ENCODE measurements at regions not wholly inside any gene's neighbourhood (a gene's known extent, or its start where the extent isn't known, plus 50 kb on each side); places are given as distances from the start of the nearest gene placed in this dataset.

GRCh38 chr18:10284540-10285282, 169.7 kb upstream of the APCDD1 start:
- no peaks in the 10 kb centered on the region for H3K36me3 ChIP-seq (ENCODE audit: control insufficient read depth, insufficient read depth, low read length)
- H3K9ac ChIP-seq (ENCODE audit: low read length) = no peak overlapping the region
- H3K27ac ChIP-seq (ENCODE audit: low read depth, low read length) = no peak overlapping the region
- no peak overlapping the region for H3K4me3 ChIP-seq (ENCODE audit: low read depth, low read length)
- H3K9me3 ChIP-seq (ENCODE audit: control insufficient read depth, insufficient read depth, low read depth, low read length) = peaks cover 15% of the 10 kb centered on the region
- no peaks in the 10 kb centered on the region for H3K27me3 ChIP-seq (ENCODE audit: control insufficient read depth, insufficient read depth, low read length)
- peaks cover 7% of the 10 kb centered on the region; the same call in 1 of the 2 replicates for H3K4me1 ChIP-seq (ENCODE audit: control insufficient read depth, insufficient read depth, low read length)

GRCh38 chr18:10285283-10285640, 169.2 kb upstream of the APCDD1 start:
- no peak overlapping the region for H3K27ac ChIP-seq (ENCODE audit: low read depth, low read length)
- H3K4me1 ChIP-seq (ENCODE audit: control insufficient read depth, insufficient read depth, low read length) = peaks cover 7% of the 10 kb centered on the region; the same call in 1 of the 2 replicates
- no peaks in the 10 kb centered on the region for H3K27me3 ChIP-seq (ENCODE audit: control insufficient read depth, insufficient read depth, low read length)
- H3K9ac ChIP-seq (ENCODE audit: low read length) = no peak overlapping the region
- H3K4me3 ChIP-seq (ENCODE audit: low read depth, low read length) = no peak overlapping the region
- H3K36me3 ChIP-seq (ENCODE audit: control insufficient read depth, insufficient read depth, low read length) = no peaks in the 10 kb centered on the region
- peaks cover 17% of the 10 kb centered on the region for H3K9me3 ChIP-seq (ENCODE audit: control insufficient read depth, insufficient read depth, low read depth, low read length)

- Histone ChIP-seq H3K27ac (ENCODE audit: low read depth, low read length) (no peak overlapping the region), H3K9ac (ENCODE audit: low read length) (no peak overlapping the region), H3K4me1 (ENCODE audit: control insufficient read depth, insufficient read depth, low read length) (peaks cover 7% of the 10 kb centered on the region; the same call in 1 of the 2 replicates), H3K4me3 (ENCODE audit: low read depth, low read length) (no peak overlapping the region), H3K27me3 (ENCODE audit: control insufficient read depth, insufficient read depth, low read length) (no peaks in the 10 kb centered on the region), H3K36me3 (ENCODE audit: control insufficient read depth, insufficient read depth, low read length) (no peaks in the 10 kb centered on the region), H3K9me3 (ENCODE audit: control insufficient read depth, insufficient read depth, low read depth, low read length) (peaks cover 17% of the 10 kb centered on the region)
Observed at GRCh38 chr18:10286580-10287150, 167.8 kb upstream of the APCDD1 start.

- no peaks in the 10 kb centered on the region for H3K27me3 ChIP-seq (ENCODE audit: control insufficient read depth, insufficient read depth, low read length)
Observed at GRCh38 chr18:10289251-10289650, 165.2 kb upstream of the APCDD1 start.

GRCh38 chr18:10289951-10290637, 164.3 kb upstream of the APCDD1 start:
- Histone ChIP-seq H3K9ac (ENCODE audit: low read length) (no peak overlapping the region), H3K27me3 (ENCODE audit: control insufficient read depth, insufficient read depth, low read length) (no peaks in the 10 kb centered on the region), H3K4me3 (ENCODE audit: low read depth, low read length) (no peak overlapping the region), H3K27ac (ENCODE audit: low read depth, low read length) (no peak overlapping the region), H3K4me1 (ENCODE audit: control insufficient read depth, insufficient read depth, low read length) (peaks cover 7% of the 10 kb centered on the region; the same call in 1 of the 2 replicates), H3K36me3 (ENCODE audit: control insufficient read depth, insufficient read depth, low read length) (no peaks in the 10 kb centered on the region), H3K9me3 (ENCODE audit: control insufficient read depth, insufficient read depth, low read depth, low read length) (peaks cover 17% of the 10 kb centered on the region)

More at GRCh38 chr18:10289251-10289650, 165.2 kb upstream of the APCDD1 start:
- Histone ChIP-seq H3K9me3 (ENCODE audit: control insufficient read depth, insufficient read depth, low read depth, low read length) (peaks cover 17% of the 10 kb centered on the region), H3K36me3 (ENCODE audit: control insufficient read depth, insufficient read depth, low read length) (no peaks in the 10 kb centered on the region), H3K9ac (ENCODE audit: low read length) (no peak overlapping the region), H3K27ac (ENCODE audit: low read depth, low read length) (no peak overlapping the region), H3K4me1 (ENCODE audit: control insufficient read depth, insufficient read depth, low read length) (peaks cover 7% of the 10 kb centered on the region; the same call in 1 of the 2 replicates), H3K4me3 (ENCODE audit: low read depth, low read length) (no peak overlapping the region)

- Histone ChIP-seq H3K4me1 (ENCODE audit: control insufficient read depth, insufficient read depth, low read length) (peaks cover 7% of the 10 kb centered on the region; the same call in 1 of the 2 replicates), H3K36me3 (ENCODE audit: control insufficient read depth, insufficient read depth, low read length) (no peaks in the 10 kb centered on the region), H3K4me3 (ENCODE audit: low read depth, low read length) (no peak overlapping the region), H3K27ac (ENCODE audit: low read depth, low read length) (no peak overlapping the region), H3K27me3 (ENCODE audit: control insufficient read depth, insufficient read depth, low read length) (no peaks in the 10 kb centered on the region), H3K9me3 (ENCODE audit: control insufficient read depth, insufficient read depth, low read depth, low read length) (peaks cover 17% of the 10 kb centered on the region), H3K9ac (ENCODE audit: low read length) (no peak overlapping the region)
Observed at GRCh38 chr18:10290638-10291235, 163.7 kb upstream of the APCDD1 start.

- Histone ChIP-seq H3K9me3 (ENCODE audit: control insufficient read depth, insufficient read depth, low read depth, low read length) (peaks cover 17% of the 10 kb centered on the region), H3K27me3 (ENCODE audit: control insufficient read depth, insufficient read depth, low read length) (no peaks in the 10 kb centered on the region), H3K36me3 (ENCODE audit: control insufficient read depth, insufficient read depth, low read length) (no peaks in the 10 kb centered on the region), H3K9ac (ENCODE audit: low read length) (no peak overlapping the region), H3K4me1 (ENCODE audit: control insufficient read depth, insufficient read depth, low read length) (peaks cover 7% of the 10 kb centered on the region; the same call in 1 of the 2 replicates), H3K4me3 (ENCODE audit: low read depth, low read length) (no peak overlapping the region), H3K27ac (ENCODE audit: low read depth, low read length) (no peak overlapping the region)
Observed at GRCh38 chr18:10291568-10291981, 162.9 kb upstream of the APCDD1 start.

GRCh38 chr18:10293966-10294365, 160.5 kb upstream of the APCDD1 start:
- H3K9ac ChIP-seq (ENCODE audit: low read length) = no peak overlapping the region
- H3K9me3 ChIP-seq (ENCODE audit: control insufficient read depth, insufficient read depth, low read depth, low read length) = peaks cover 10% of the 10 kb centered on the region
- no peaks in the 10 kb centered on the region for H3K27me3 ChIP-seq (ENCODE audit: control insufficient read depth, insufficient read depth, low read length)
- no peak overlapping the region for H3K4me3 ChIP-seq (ENCODE audit: low read depth, low read length)
- peaks cover 3% of the 10 kb centered on the region; the same call in 1 of the 2 replicates for H3K4me1 ChIP-seq (ENCODE audit: control insufficient read depth, insufficient read depth, low read length)
- no peak overlapping the region for H3K27ac ChIP-seq (ENCODE audit: low read depth, low read length)
- H3K36me3 ChIP-seq (ENCODE audit: control insufficient read depth, insufficient read depth, low read length) = no peaks in the 10 kb centered on the region

GRCh38 chr18:10295751-10296150, 158.7 kb upstream of the APCDD1 start:
- no peaks in the 10 kb centered on the region for H3K9me3 ChIP-seq (ENCODE audit: control insufficient read depth, insufficient read depth, low read depth, low read length)
- no peak overlapping the region for H3K4me3 ChIP-seq (ENCODE audit: low read depth, low read length)
- H3K27ac ChIP-seq (ENCODE audit: low read depth, low read length) = no peak overlapping the region
- no peaks in the 10 kb centered on the region for H3K27me3 ChIP-seq (ENCODE audit: control insufficient read depth, insufficient read depth, low read length)
- H3K36me3 ChIP-seq (ENCODE audit: control insufficient read depth, insufficient read depth, low read length) = no peaks in the 10 kb centered on the region
- no peak overlapping the region for H3K9ac ChIP-seq (ENCODE audit: low read length)
- H3K4me1 ChIP-seq (ENCODE audit: control insufficient read depth, insufficient read depth, low read length) = peaks cover 3% of the 10 kb centered on the region; the same call in 1 of the 2 replicates

- H3K27ac ChIP-seq (ENCODE audit: low read depth, low read length) = no peak overlapping the region
- H3K36me3 ChIP-seq (ENCODE audit: control insufficient read depth, insufficient read depth, low read length) = no peaks in the 10 kb centered on the region
- peaks cover 3% of the 10 kb centered on the region; the same call in 1 of the 2 replicates for H3K4me1 ChIP-seq (ENCODE audit: control insufficient read depth, insufficient read depth, low read length)
- H3K27me3 ChIP-seq (ENCODE audit: control insufficient read depth, insufficient read depth, low read length) = no peaks in the 10 kb centered on the region
- H3K4me3 ChIP-seq (ENCODE audit: low read depth, low read length) = no peak overlapping the region
- no peak overlapping the region for H3K9ac ChIP-seq (ENCODE audit: low read length)
- no peaks in the 10 kb centered on the region for H3K9me3 ChIP-seq (ENCODE audit: control insufficient read depth, insufficient read depth, low read depth, low read length)
Observed at GRCh38 chr18:10296491-10296890, 157.9 kb upstream of the APCDD1 start.

Data from HUES6 (cell line).